Dendritic cell treated with granulocyte-macrophage colony-stimulating factor and Interleukin-4, amounts not matched to agents 40 ng/mL and 50 ng/mL, for 4 days (primary cell): ENCODE measurements at regions not wholly inside any gene's neighbourhood (a gene's known extent, or its start where the extent isn't known, plus 50 kb on each side); places are given as distances from the start of the nearest gene placed in this dataset.
"Not testable (repeated sequence)": the region's sequence is repeated elsewhere in the genome, so short reads cannot be mapped to it uniquely, and the experiment has no call there.

ENCODE experiments used
- H3K27ac Mint-ChIP-seq: one replicate; pipeline ENCODE4 v1.8.0; 2022; ENCODE audit warnings: mild to moderate bottlenecking, mixed read lengths
- H3K27me3 Mint-ChIP-seq: one replicate; pipeline ENCODE4 v1.8.0; 2022; ENCODE audit warnings: mild to moderate bottlenecking, mixed read lengths
- H3K36me3 Mint-ChIP-seq: one replicate; pipeline ENCODE4 v1.8.0; 2022; ENCODE audit warnings: low read depth, mixed read lengths
- H3K4me1 Mint-ChIP-seq: one replicate; pipeline ENCODE4 v1.8.0; 2022; ENCODE audit warnings: low read depth, mixed read lengths
- H3K4me3 Mint-ChIP-seq: one replicate; pipeline ENCODE4 v1.8.0; 2022; ENCODE audit warnings: mild to moderate bottlenecking, moderate library complexity, mixed read lengths
- H3K9me3 Mint-ChIP-seq: one replicate; pipeline ENCODE4 v1.8.0; 2022; ENCODE audit warnings: mixed read lengths
- intact Hi-C: fragments of 100-400 bp; cut with micrococcal nuclease; formaldehyde crosslinking; loops from one replicate; pipeline ENCODE4 v1.15.0; 2022

GRCh38 chr5:96189028-96189826 is 227.6 kb upstream of the ELL2 start:
- Mint-ChIP-seq H3K4me1 (no peaks in the 10 kb centered on the region), H3K9me3 (peaks cover 7% of the 10 kb centered on the region), H3K27me3 (no peaks in the 10 kb centered on the region), H3K27ac (no peak overlapping the region), H3K36me3 (no peaks in the 10 kb centered on the region), H3K4me3 (no peak overlapping the region)
- intact Hi-C loops, result no loop called here

- peaks cover 9% of the 10 kb centered on the region for H3K9me3 Mint-ChIP-seq
- H3K36me3 Mint-ChIP-seq, result no peaks in the 10 kb centered on the region
- H3K27me3 Mint-ChIP-seq, result no peaks in the 10 kb centered on the region
- no peak overlapping the region for H3K27ac Mint-ChIP-seq
- no peak overlapping the region for H3K4me3 Mint-ChIP-seq
- no peaks in the 10 kb centered on the region for H3K4me1 Mint-ChIP-seq
- intact Hi-C loops, result no loop called here
These were observed 225.8 kb upstream of the ELL2 start for GRCh38 chr5:96187309-96188027.

- intact Hi-C loops, H3K27me3 Mint-ChIP-seq, H3K36me3 Mint-ChIP-seq, H3K27ac Mint-ChIP-seq, H3K9me3 Mint-ChIP-seq, H3K4me1 Mint-ChIP-seq, H3K4me3 Mint-ChIP-seq: not testable (repeated sequence)
These were observed 222.9 kb upstream of the ELL2 start for GRCh38 chr5:96184510-96184909.

GRCh38 chr5:96180684-96181435 is 219.2 kb upstream of the ELL2 start:
- intact Hi-C loops, result no loop called here
- Mint-ChIP-seq H3K36me3 (no peaks in the 10 kb centered on the region), H3K4me1 (no peaks in the 10 kb centered on the region), H3K9me3 (peaks cover 9% of the 10 kb centered on the region), H3K4me3 (no peak overlapping the region), H3K27me3 (no peaks in the 10 kb centered on the region), H3K27ac (no peak overlapping the region)

- Mint-ChIP-seq H3K4me3 (no peak overlapping the region), H3K4me1 (no peaks in the 10 kb centered on the region), H3K9me3 (no peaks in the 10 kb centered on the region), H3K27me3 (no peaks in the 10 kb centered on the region), H3K36me3 (no peaks in the 10 kb centered on the region), H3K27ac (no peak overlapping the region)
- intact Hi-C loops, result no loop called here
These were observed 215.7 kb upstream of the ELL2 start for GRCh38 chr5:96177303-96177869.

- intact Hi-C loops, result no loop called here
- Mint-ChIP-seq H3K36me3 (no peaks in the 10 kb centered on the region), H3K27ac (no peak overlapping the region), H3K27me3 (peaks cover 1% of the 10 kb centered on the region), H3K9me3 (no peaks in the 10 kb centered on the region), H3K4me1 (no peaks in the 10 kb centered on the region), H3K4me3 (no peak overlapping the region)
These were observed 214.4 kb upstream of the ELL2 start for GRCh38 chr5:96176022-96176421.

- Mint-ChIP-seq H3K9me3 (no peaks in the 10 kb centered on the region), H3K27ac (no peak overlapping the region), H3K27me3 (peaks cover 2% of the 10 kb centered on the region), H3K36me3 (no peaks in the 10 kb centered on the region), H3K4me1 (no peaks in the 10 kb centered on the region), H3K4me3 (no peak overlapping the region)
- intact Hi-C loops, result no loop called here
These were observed 213.4 kb upstream of the ELL2 start for GRCh38 chr5:96175090-96175489.

GRCh38 chr5:96173366-96173765 is 211.7 kb upstream of the ELL2 start:
- Mint-ChIP-seq H3K36me3 (no peaks in the 10 kb centered on the region), H3K9me3 (no peaks in the 10 kb centered on the region), H3K4me1 (no peaks in the 10 kb centered on the region), H3K27ac (no peak overlapping the region), H3K27me3 (peaks cover 2% of the 10 kb centered on the region), H3K4me3 (no peak overlapping the region)
- intact Hi-C loops, result no loop called here

- H3K27ac Mint-ChIP-seq, result no peak overlapping the region
- intact Hi-C loops, result no loop called here
- no peaks in the 10 kb centered on the region for H3K4me1 Mint-ChIP-seq
- no peaks in the 10 kb centered on the region for H3K9me3 Mint-ChIP-seq
- H3K36me3 Mint-ChIP-seq, result no peaks in the 10 kb centered on the region
- no peak overlapping the region for H3K4me3 Mint-ChIP-seq
- peaks cover 2% of the 10 kb centered on the region for H3K27me3 Mint-ChIP-seq
These were observed 210.8 kb upstream of the ELL2 start for GRCh38 chr5:96172436-96172835.

- not testable (repeated sequence) for H3K4me3 Mint-ChIP-seq
These were observed 210.3 kb upstream of the ELL2 start for GRCh38 chr5:96171973-96172372.

GRCh38 chr5:96170481-96171125 is 209.0 kb upstream of the ELL2 start:
- H3K4me1 Mint-ChIP-seq, H3K4me3 Mint-ChIP-seq, H3K27ac Mint-ChIP-seq, intact Hi-C loops, H3K27me3 Mint-ChIP-seq, H3K36me3 Mint-ChIP-seq, H3K9me3 Mint-ChIP-seq: not testable (repeated sequence)

More at GRCh38 chr5:96171973-96172372, 210.3 kb upstream of the ELL2 start:
- H3K4me1 Mint-ChIP-seq, H3K27me3 Mint-ChIP-seq, H3K27ac Mint-ChIP-seq, intact Hi-C loops, H3K9me3 Mint-ChIP-seq, H3K36me3 Mint-ChIP-seq: not testable (repeated sequence)

- H3K27me3 Mint-ChIP-seq, H3K4me1 Mint-ChIP-seq, H3K9me3 Mint-ChIP-seq, intact Hi-C loops, H3K4me3 Mint-ChIP-seq, H3K27ac Mint-ChIP-seq, H3K36me3 Mint-ChIP-seq: not testable (repeated sequence)
These were observed 207.2 kb upstream of the ELL2 start for GRCh38 chr5:96168833-96169232.

- no peak overlapping the region for H3K4me3 Mint-ChIP-seq
- H3K9me3 Mint-ChIP-seq, result no peaks in the 10 kb centered on the region
- H3K36me3 Mint-ChIP-seq, result no peaks in the 10 kb centered on the region
- H3K27me3 Mint-ChIP-seq, result no peaks in the 10 kb centered on the region
- no peak overlapping the region for H3K27ac Mint-ChIP-seq
- intact Hi-C loops, result no loop called here
- no peaks in the 10 kb centered on the region for H3K4me1 Mint-ChIP-seq
These were observed 197.4 kb upstream of the ELL2 start for GRCh38 chr5:96159043-96159442.
